HG03066 (cell line): ENCODE measurements at regions not wholly inside any gene's neighbourhood (a gene's known extent, or its start where the extent isn't known, plus 50 kb on each side); places are given as distances from the start of the nearest gene placed in this dataset.

Experiments
- ATAC-seq: cut with Tn5 transposase; IDR thresholded peaks from one replicate; pipeline ENCODE4 v1.9.1; 2021; ENCODE audit warnings: low read depth; ENCODE audit not compliant: unreplicated experiment

GRCh38 chr6:23445157-23445710, 680.8 kb upstream of the NRSN1 start:
- no peak for ATAC-seq

GRCh38 chr6:23446469-23446967, 679.5 kb upstream of the NRSN1 start:
- ATAC-seq = no peak

DNA sequence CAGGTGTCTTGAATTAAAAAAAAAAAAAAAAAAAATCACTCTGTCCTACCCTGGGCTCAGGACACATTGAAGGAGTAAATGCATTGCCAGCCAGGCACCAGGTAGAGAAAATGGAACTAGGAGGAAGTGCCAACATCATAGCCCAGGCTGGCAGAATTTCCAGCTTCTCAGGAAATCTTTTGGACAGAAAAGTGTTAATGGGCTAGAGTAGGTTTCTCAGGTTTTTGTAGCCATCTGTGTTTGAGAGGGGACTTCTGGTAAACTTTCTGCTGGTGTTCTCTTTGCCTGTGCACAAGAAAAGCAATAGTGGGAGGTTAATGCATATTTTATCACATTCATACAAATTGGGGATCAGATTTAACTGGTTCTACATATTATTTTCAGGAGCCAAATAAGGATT, 678.3 kb upstream of the NRSN1 start:
- no peak for ATAC-seq

- ATAC-seq = no peak
These were observed 677.7 kb upstream of the NRSN1 start for GRCh38 chr6:23448281-23448680.

GRCh38 chr6:23454080-23454976, 671.7 kb upstream of the NRSN1 start:
- ATAC-seq = no peak

- no peak for ATAC-seq
These were observed 670.3 kb upstream of the NRSN1 start for GRCh38 chr6:23455754-23456153.

GRCh38 chr6:23456396-23456795, 669.6 kb upstream of the NRSN1 start:
- ATAC-seq = no peak

- ATAC-seq = no peak
These were observed 668.7 kb upstream of the NRSN1 start for GRCh38 chr6:23457321-23457720.

DNA sequence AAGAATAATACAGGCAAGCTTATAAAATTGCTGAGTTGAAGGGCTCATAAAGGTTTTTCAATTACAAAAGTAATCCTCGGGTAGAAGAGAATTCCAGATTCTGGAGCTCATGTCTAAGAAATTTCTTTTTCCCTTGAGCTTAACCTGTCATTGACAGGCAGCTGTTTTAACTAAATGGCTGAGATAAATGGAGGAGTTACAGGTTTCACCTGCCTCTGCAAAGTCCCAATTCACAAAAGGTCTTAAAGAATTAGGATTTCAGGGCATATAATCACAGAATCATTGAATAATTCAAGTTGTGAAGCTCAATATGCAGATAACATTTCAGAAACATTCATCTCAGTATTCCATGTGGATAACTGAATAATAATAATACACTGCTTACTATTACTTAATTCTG, 660.1 kb upstream of the NRSN1 start:
- no peak for ATAC-seq

DNA sequence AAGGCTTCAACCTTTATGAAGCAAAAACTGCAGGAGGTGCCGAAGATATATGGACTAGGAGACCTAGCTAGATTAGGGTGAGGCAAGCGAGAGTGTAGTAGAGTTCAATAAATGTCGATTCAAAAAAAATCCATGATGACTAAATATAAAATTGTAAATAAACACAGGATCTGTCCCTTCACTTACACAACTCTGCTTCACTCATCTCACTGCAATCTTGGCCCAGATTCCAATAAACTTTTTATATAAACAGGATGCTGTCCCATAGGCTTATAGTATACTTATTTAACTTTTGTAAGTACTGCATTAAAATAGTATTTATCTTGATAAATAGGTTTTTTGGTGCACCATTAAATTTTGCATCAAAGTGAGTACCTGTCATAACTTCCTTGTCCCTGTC, 648.4 kb upstream of the NRSN1 start:
- ATAC-seq = no peak

GRCh38 chr6:23478312-23478711, 647.7 kb upstream of the NRSN1 start:
- ATAC-seq = no peak

- ATAC-seq = no peak
These were observed 642.1 kb upstream of the NRSN1 start for GRCh38 chr6:23483896-23484295.

- no peak for ATAC-seq
These were observed 631.6 kb upstream of the NRSN1 start for GRCh38 chr6:23494367-23494766.

GRCh38 chr6:23498013-23498412, 628.0 kb upstream of the NRSN1 start:
- no peak for ATAC-seq

DNA sequence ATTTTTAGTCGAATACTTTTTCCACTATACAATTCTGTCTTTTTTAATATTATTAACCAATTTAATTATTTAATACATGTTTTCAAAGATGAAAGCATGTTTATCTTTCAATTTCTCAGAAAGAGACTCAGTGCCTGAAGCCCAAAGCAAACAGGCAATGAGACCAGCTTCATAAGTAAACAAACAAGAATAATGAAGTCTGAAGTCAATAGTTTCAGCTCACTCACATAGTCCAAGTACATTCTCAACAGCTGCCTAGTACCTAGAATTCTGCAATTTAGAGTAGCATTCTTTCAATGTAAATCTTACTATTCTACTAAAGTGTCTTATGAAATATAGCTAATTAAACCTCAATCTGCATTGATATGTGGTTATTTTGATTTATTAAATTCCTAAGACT, 626.5 kb upstream of the NRSN1 start:
- ATAC-seq = no peak

GRCh38 chr6:23503173-23503572, 622.8 kb upstream of the NRSN1 start:
- no peak for ATAC-seq

DNA sequence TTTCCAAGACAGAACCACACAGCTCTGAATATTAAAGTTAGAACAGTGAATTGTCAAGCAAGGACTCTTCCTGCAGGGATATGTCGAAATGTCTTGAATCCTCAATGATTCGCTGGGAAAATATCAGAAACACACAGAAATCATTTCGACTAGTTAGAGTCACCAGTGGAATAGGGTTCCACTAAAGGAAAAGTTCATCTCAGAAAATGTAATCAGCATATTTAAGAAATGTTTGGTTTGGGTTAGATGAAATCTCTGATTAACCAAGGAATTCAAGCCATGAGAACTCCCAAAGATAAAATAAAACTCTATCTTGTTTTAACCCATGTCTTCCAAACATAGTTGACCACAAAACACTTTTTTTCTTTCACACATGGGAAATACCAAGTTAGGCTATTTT, 621.0 kb upstream of the NRSN1 start:
- no peak for ATAC-seq

GRCh38 chr6:23510778-23511510, 615.1 kb upstream of the NRSN1 start:
- ATAC-seq = no peak

GRCh38 chr6:23511817-23512216, 614.2 kb upstream of the NRSN1 start:
- ATAC-seq = no peak

DNA sequence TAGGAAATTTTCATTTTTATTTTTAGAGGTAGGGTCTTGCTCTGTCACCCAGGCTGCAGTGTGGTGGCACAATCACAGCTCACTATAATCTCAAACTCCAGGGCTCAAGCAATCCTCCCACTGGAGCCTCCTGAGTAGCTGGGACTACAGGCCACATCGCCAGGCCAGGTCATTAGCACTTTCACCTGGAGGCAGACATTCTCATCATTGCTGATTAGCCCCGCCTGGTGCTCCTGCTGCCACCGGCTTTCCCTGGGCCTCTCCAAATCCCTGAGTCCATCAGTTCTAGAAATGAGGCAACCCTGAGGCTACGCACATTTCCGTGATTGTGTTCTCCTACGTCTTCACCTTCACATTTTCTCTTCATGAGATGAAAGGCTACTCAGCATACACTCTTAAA, 607.7 kb upstream of the NRSN1 start:
- no peak for ATAC-seq

DNA sequence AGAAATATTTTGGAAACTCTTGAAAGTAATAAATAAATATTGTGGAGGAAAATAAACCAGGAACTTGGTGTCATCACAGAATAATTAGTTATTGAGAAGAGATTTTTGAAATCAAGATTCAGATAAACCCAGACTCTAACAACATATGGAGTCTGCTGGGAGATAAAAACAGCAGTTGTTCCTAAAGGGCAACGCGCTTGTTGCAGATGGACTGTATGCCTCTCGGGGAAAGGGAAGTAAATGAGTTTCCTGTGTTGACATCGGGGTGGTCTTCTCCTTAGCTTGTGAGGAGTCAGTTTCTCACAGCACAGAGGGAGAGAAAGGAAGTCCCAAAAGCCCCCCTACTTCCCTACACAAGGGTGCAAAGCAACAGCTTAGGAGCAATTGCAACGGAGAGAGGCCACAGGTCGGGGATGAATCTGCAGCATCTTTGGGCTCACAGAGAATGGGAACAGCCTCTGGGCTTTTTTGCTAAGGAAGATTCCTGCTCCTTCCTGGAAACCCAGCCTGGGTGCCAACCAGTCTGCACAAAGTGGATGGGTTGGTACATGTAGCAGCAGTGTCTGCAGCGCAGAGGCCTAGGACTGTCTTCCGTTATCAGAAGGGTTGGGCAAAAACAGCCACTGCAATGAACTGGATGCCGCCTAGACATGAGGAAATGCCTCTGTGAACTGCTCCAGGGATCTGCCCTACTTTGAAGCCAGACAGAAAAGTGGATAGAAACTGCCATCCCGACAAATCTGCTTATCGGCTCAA, 603.0 kb upstream of the NRSN1 start:
- no peak for ATAC-seq
